AG10803 (cell line): ENCODE measurements at regions not wholly inside any gene's neighbourhood (a gene's known extent, or its start where the extent isn't known, plus 50 kb on each side); places are given as distances from the start of the nearest gene placed in this dataset.
A peak's percentile ranks its signal among the peaks of the same experiment; 100 is the strongest.
"Not testable (repeated sequence)": the region's sequence is repeated elsewhere in the genome, so short reads cannot be mapped to it uniquely, and the experiment has no call there.

Source experiments
- DNase-seq: peaks from one replicate; pipeline ENCODE4 v3.0.0; 2010; ENCODE audit warnings: low read depth
- H3K4me3 ChIP-seq: 2 replicates; pipeline ENCODE4 v1.5.1; 2011; ENCODE audit warnings: mild to moderate bottlenecking, low read length, control low read depth
- TF ChIP-seq, protein P1 (sequence below): conservative IDR thresholded peaks from 2 replicates; pipeline ENCODE4 v1.5.1; 2011; ENCODE audit warnings: mild to moderate bottlenecking, low read length, control low read depth, inconsistent platforms

GRCh38 chr10:51006686-51007085, 67.6 kb upstream of the PRKG1 start:
- TF ChIP-seq, protein P1, sequence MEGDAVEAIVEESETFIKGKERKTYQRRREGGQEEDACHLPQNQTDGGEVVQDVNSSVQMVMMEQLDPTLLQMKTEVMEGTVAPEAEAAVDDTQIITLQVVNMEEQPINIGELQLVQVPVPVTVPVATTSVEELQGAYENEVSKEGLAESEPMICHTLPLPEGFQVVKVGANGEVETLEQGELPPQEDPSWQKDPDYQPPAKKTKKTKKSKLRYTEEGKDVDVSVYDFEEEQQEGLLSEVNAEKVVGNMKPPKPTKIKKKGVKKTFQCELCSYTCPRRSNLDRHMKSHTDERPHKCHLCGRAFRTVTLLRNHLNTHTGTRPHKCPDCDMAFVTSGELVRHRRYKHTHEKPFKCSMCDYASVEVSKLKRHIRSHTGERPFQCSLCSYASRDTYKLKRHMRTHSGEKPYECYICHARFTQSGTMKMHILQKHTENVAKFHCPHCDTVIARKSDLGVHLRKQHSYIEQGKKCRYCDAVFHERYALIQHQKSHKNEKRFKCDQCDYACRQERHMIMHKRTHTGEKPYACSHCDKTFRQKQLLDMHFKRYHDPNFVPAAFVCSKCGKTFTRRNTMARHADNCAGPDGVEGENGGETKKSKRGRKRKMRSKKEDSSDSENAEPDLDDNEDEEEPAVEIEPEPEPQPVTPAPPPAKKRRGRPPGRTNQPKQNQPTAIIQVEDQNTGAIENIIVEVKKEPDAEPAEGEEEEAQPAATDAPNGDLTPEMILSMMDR: no peak
- DNase-seq: no peak
- no peak overlapping the region for H3K4me3 ChIP-seq

GRCh38 chr10:51007781-51008180, 66.5 kb upstream of the PRKG1 start:
- peak; percentile 55 for DNase-seq
- no peak overlapping the region for H3K4me3 ChIP-seq
- TF ChIP-seq, protein P1: no peak

- TF ChIP-seq, protein P1: no peak
- H3K4me3 ChIP-seq: no peak overlapping the region
- peak; percentile 54 for DNase-seq
These were observed 65.9 kb upstream of the PRKG1 start for GRCh38 chr10:51008346-51008745.

DNA sequence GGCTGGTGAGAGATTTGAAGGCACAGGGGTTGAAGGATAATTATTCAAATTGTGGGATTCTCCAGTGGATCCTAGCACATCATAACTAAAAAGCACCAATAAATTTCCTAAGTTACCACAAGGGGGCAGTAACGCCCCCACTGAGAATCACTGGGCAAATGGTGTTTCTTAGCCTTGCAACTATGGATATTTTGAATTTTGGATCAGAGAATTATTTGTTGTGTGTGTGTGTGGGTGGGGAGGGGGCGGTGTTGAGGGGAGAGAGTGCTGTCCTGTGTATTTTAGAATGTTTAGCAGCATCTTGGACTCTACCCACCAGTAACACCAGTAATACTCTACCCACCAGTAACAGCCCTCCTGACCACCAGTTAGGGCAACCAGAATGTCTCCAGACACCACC, 63.3 kb upstream of the PRKG1 start:
- peak; percentile 58 for DNase-seq
- TF ChIP-seq, protein P1: peak; percentile 81
- no peak overlapping the region for H3K4me3 ChIP-seq

- TF ChIP-seq, protein P1: no peak
- no peak for DNase-seq
- H3K4me3 ChIP-seq: no peak overlapping the region
These were observed 62.2 kb upstream of the PRKG1 start for GRCh38 chr10:51012073-51012472.

DNA sequence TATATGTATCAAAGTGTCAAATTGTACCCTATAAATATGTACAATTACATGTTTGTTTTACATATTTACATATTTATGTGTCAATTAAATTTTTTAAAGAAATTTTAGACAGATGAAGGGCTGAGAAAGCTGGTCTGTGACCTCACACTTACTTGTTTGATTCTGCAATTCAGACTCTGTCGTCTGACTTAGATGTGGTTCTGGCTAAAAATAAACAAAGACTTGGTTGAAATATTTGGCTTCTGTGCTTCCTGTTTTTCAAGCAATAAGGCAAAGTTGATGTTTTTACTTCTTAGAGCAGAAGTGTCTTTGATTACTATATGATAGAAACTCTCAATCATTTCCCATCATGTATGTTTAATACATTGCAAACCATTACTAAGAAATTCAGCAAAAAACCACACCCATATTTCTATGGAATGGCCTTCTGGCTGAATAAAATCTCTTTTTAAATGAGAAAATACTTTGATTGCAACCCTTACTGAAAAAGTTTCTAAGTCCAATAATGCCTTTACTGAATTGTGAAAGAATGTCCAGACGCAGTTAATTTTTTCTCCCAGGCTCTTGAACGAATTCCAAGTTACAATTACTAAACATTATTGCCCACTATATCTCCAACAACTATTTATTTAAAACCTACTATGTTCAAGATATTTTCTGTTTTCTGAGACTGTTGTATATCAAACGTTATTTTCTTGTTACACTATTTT, 59.5 kb upstream of the PRKG1 start:
- TF ChIP-seq, protein P1: no peak
- DNase-seq: peak; percentile 70

DNA sequence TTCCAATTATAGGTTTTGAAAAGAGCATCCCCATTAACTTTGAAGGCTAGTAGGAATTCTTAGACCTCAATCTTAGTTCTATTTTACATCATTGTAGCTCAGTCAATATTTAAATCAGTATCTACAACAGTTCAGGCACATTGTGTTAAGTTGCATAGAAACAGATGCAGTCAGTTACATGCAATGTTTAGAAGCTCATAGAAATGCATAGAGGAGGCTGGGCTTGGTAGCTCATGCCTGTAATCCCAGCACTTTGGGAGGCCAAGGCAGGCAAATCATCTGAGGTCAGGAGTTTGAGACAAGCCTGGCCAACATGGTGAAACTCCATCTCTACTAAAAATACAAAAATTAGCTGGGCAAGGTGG, 58.9 kb upstream of the PRKG1 start:
- H3K4me3 ChIP-seq, DNase-seq: not testable (repeated sequence)

More for the DNA sequence above, 59.5 kb upstream of the PRKG1 start:
- H3K4me3 ChIP-seq: no peak overlapping the region
